ENCODE measurements at regions not wholly inside any gene's neighbourhood (a gene's known extent, or its start where the extent isn't known, plus 50 kb on each side); places are given as distances from the start of the nearest gene placed in this dataset.
"Not testable (repeated sequence)": the region's sequence is repeated elsewhere in the genome, so short reads cannot be mapped to it uniquely, and the experiment has no call there.

- DNase-seq (ENCODE audit: low read depth): no peak
- H3K4me3 ChIP-seq (ENCODE audit: low read depth, low read length): no peak overlapping the region
- no peak for TF ChIP-seq CTCF (IDR thresholded peaks at IDR 0.05; ENCODE audit: insufficient read depth, low read depth, low read length, missing control alignments)
Measured at GRCh38 chr3:13188975-13189374, 115.7 kb upstream of the IQSEC1 start.

GRCh38 chr3:13188181-13188779 is 115.1 kb upstream of the IQSEC1 start:
- H3K4me3 ChIP-seq (ENCODE audit: low read depth, low read length): no peak overlapping the region
- no peak for TF ChIP-seq CTCF (IDR thresholded peaks at IDR 0.05; ENCODE audit: insufficient read depth, low read depth, low read length, missing control alignments)
- no peak for DNase-seq (ENCODE audit: low read depth)

GRCh38 chr3:13187593-13187992 is 114.4 kb upstream of the IQSEC1 start:
- H3K4me3 ChIP-seq (ENCODE audit: low read depth, low read length): no peak overlapping the region
- no peak for DNase-seq (ENCODE audit: low read depth)
- TF ChIP-seq CTCF (IDR thresholded peaks at IDR 0.05; ENCODE audit: insufficient read depth, low read depth, low read length, missing control alignments): no peak

GRCh38 chr3:13186435-13186815 is 113.2 kb upstream of the IQSEC1 start:
- no peak for TF ChIP-seq CTCF (IDR thresholded peaks at IDR 0.05; ENCODE audit: insufficient read depth, low read depth, low read length, missing control alignments)
- no peak for DNase-seq (ENCODE audit: low read depth)
- H3K4me3 ChIP-seq (ENCODE audit: low read depth, low read length): no peak overlapping the region

- H3K4me3 ChIP-seq (ENCODE audit: low read depth, low read length): no peak overlapping the region
- no peak for DNase-seq (ENCODE audit: low read depth)
- TF ChIP-seq CTCF (IDR thresholded peaks at IDR 0.05; ENCODE audit: insufficient read depth, low read depth, low read length, missing control alignments): no peak
Measured at GRCh38 chr3:13185737-13186434, 112.7 kb upstream of the IQSEC1 start.

- H3K4me3 ChIP-seq (ENCODE audit: low read depth, low read length); DNase-seq (ENCODE audit: low read depth): not testable (repeated sequence)
Measured at GRCh38 chr3:13179582-13180210, 106.5 kb upstream of the IQSEC1 start.

- no peak for DNase-seq (ENCODE audit: low read depth)
- no peak for TF ChIP-seq CTCF (IDR thresholded peaks at IDR 0.05; ENCODE audit: insufficient read depth, low read depth, low read length, missing control alignments)
- no peak overlapping the region for H3K4me3 ChIP-seq (ENCODE audit: low read depth, low read length)
Measured at GRCh38 chr3:13179181-13179580, 106.0 kb upstream of the IQSEC1 start.
